PC-9 (cell line): ENCODE measurements at regions not wholly inside any gene's neighbourhood (a gene's known extent, or its start where the extent isn't known, plus 50 kb on each side); places are given as distances from the start of the nearest gene placed in this dataset.

Source experiments
- EZH2 ChIP-seq: fragments of 200-600 bp; sonication (generic); IDR thresholded peaks from 2 replicates; pipeline ENCODE4 v1.8.0; 2017; ENCODE audit warnings: antibody characterized with exemption, low read depth
- TF ChIP-seq, protein P1 (sequence below): fragments of 200-600 bp; sonication (generic); conservative IDR thresholded peaks from 2 replicates; pipeline ENCODE4 v1.6.1; 2017; ENCODE audit warnings: mixed run types, antibody characterized with exemption, mild to moderate bottlenecking, moderate library complexity

DNA sequence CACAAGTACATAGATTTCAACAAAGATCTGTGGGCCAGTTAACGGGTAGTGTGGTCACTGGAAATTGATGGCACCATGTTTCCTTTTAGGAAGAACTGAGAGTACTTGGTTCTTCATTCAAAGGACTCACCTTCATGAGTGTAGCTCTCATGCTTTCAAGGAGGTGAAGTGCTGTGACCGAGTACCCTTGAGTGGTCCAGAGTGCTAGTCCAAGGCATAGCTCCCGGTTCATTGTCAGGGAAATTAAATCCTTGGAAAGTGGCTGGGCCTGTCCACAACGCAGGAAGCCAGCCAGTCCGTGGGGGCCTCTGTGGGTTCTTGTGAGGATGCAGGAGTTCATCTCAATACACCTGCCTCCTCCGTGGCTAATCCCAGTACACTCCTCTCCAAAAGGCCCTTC lies 295.1 kb downstream of the GALR1 start:
- TF ChIP-seq, protein P1, sequence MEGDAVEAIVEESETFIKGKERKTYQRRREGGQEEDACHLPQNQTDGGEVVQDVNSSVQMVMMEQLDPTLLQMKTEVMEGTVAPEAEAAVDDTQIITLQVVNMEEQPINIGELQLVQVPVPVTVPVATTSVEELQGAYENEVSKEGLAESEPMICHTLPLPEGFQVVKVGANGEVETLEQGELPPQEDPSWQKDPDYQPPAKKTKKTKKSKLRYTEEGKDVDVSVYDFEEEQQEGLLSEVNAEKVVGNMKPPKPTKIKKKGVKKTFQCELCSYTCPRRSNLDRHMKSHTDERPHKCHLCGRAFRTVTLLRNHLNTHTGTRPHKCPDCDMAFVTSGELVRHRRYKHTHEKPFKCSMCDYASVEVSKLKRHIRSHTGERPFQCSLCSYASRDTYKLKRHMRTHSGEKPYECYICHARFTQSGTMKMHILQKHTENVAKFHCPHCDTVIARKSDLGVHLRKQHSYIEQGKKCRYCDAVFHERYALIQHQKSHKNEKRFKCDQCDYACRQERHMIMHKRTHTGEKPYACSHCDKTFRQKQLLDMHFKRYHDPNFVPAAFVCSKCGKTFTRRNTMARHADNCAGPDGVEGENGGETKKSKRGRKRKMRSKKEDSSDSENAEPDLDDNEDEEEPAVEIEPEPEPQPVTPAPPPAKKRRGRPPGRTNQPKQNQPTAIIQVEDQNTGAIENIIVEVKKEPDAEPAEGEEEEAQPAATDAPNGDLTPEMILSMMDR: no peak
- TF ChIP-seq EZH2: no peak
